ENCODE measurements at regions not wholly inside any gene's neighbourhood (a gene's known extent, or its start where the extent isn't known, plus 50 kb on each side); places are given as distances from the start of the nearest gene placed in this dataset.

- FAIRE-seq (no peak), DNase-seq (ENCODE audit: insufficient read length) (no peak)
- TF ChIP-seq TAF1 (IDR thresholded peaks at IDR 0.05; ENCODE audit: borderline replicate concordance, low read depth, low read length), result no peak
- no peak for TF ChIP-seq POLR2A (IDR thresholded peaks at IDR 0.05; ENCODE audit: low read depth, low read length)
- no peak for TF ChIP-seq POLR2AphosphoS5 (IDR thresholded peaks at IDR 0.05; ENCODE audit: low read depth, low read length)
Measured at GRCh38 chr10:105844241-105844640, 1203.2 kb downstream of the SORCS3 start.

- DNase-seq (ENCODE audit: insufficient read length) (no peak), FAIRE-seq (no peak)
- TF ChIP-seq POLR2AphosphoS5 (IDR thresholded peaks at IDR 0.05; ENCODE audit: low read depth, low read length), result no peak
- TF ChIP-seq POLR2A (IDR thresholded peaks at IDR 0.05; ENCODE audit: low read depth, low read length), result no peak
- no peak for TF ChIP-seq TAF1 (IDR thresholded peaks at IDR 0.05; ENCODE audit: borderline replicate concordance, low read depth, low read length)
Measured at GRCh38 chr10:105843786-105844185, 1202.7 kb downstream of the SORCS3 start.

- peak; percentile 5 for FAIRE-seq
- no peak for TF ChIP-seq POLR2AphosphoS5 (IDR thresholded peaks at IDR 0.05; ENCODE audit: low read depth, low read length)
- TF ChIP-seq TAF1 (IDR thresholded peaks at IDR 0.05; ENCODE audit: borderline replicate concordance, low read depth, low read length), result no peak
- no peak for TF ChIP-seq POLR2A (IDR thresholded peaks at IDR 0.05; ENCODE audit: low read depth, low read length)
Measured at GRCh38 chr10:105840288-105840770, 1199.2 kb downstream of the SORCS3 start.

GRCh38 chr10:105838392-105838791 is 1197.3 kb downstream of the SORCS3 start:
- FAIRE-seq (no peak), DNase-seq (ENCODE audit: insufficient read length) (no peak)
- no peak for TF ChIP-seq POLR2A (IDR thresholded peaks at IDR 0.05; ENCODE audit: low read depth, low read length)
- TF ChIP-seq TAF1 (IDR thresholded peaks at IDR 0.05; ENCODE audit: borderline replicate concordance, low read depth, low read length), result no peak
- no peak for TF ChIP-seq POLR2AphosphoS5 (IDR thresholded peaks at IDR 0.05; ENCODE audit: low read depth, low read length)

More at GRCh38 chr10:105840288-105840770, 1199.2 kb downstream of the SORCS3 start:
- no peak for DNase-seq (ENCODE audit: insufficient read length)

GRCh38 chr10:105837951-105838350 is 1196.9 kb downstream of the SORCS3 start:
- no peak for TF ChIP-seq TAF1 (IDR thresholded peaks at IDR 0.05; ENCODE audit: borderline replicate concordance, low read depth, low read length)
- TF ChIP-seq POLR2AphosphoS5 (IDR thresholded peaks at IDR 0.05; ENCODE audit: low read depth, low read length), result no peak
- no peak for TF ChIP-seq POLR2A (IDR thresholded peaks at IDR 0.05; ENCODE audit: low read depth, low read length)
- FAIRE-seq (no peak), DNase-seq (ENCODE audit: insufficient read length) (peak; percentile 2)

GRCh38 chr10:105834261-105835059 is 1193.4 kb downstream of the SORCS3 start:
- no peak for FAIRE-seq
- DNase-seq (ENCODE audit: insufficient read length), result no peak
- no peak for TF ChIP-seq POLR2AphosphoS5 (IDR thresholded peaks at IDR 0.05; ENCODE audit: low read depth, low read length)
- TF ChIP-seq POLR2A (IDR thresholded peaks at IDR 0.05; ENCODE audit: low read depth, low read length), result no peak
- TF ChIP-seq TAF1 (IDR thresholded peaks at IDR 0.05; ENCODE audit: borderline replicate concordance, low read depth, low read length), result no peak

- TF ChIP-seq TAF1 (IDR thresholded peaks at IDR 0.05; ENCODE audit: borderline replicate concordance, low read depth, low read length) (no peak), POLR2A (IDR thresholded peaks at IDR 0.05; ENCODE audit: low read depth, low read length) (no peak), POLR2AphosphoS5 (IDR thresholded peaks at IDR 0.05; ENCODE audit: low read depth, low read length) (no peak)
Measured at GRCh38 chr10:105827133-105827532, 1186.0 kb downstream of the SORCS3 start.

GRCh38 chr10:105807935-105808587 is 1167.0 kb downstream of the SORCS3 start:
- no peak for DNase-seq (ENCODE audit: insufficient read length)
- TF ChIP-seq POLR2AphosphoS5 (IDR thresholded peaks at IDR 0.05; ENCODE audit: low read depth, low read length) (no peak), TAF1 (IDR thresholded peaks at IDR 0.05; ENCODE audit: borderline replicate concordance, low read depth, low read length) (no peak), POLR2A (IDR thresholded peaks at IDR 0.05; ENCODE audit: low read depth, low read length) (no peak)
- FAIRE-seq, result no peak

More at GRCh38 chr10:105827133-105827532, 1186.0 kb downstream of the SORCS3 start:
- DNase-seq (ENCODE audit: insufficient read length), result no peak
- no peak for FAIRE-seq

- FAIRE-seq (no peak), DNase-seq (ENCODE audit: insufficient read length) (no peak)
- TF ChIP-seq TAF1 (IDR thresholded peaks at IDR 0.05; ENCODE audit: borderline replicate concordance, low read depth, low read length), result no peak
- TF ChIP-seq POLR2AphosphoS5 (IDR thresholded peaks at IDR 0.05; ENCODE audit: low read depth, low read length), result no peak
- no peak for TF ChIP-seq POLR2A (IDR thresholded peaks at IDR 0.05; ENCODE audit: low read depth, low read length)
Measured at GRCh38 chr10:105803206-105803605, 1162.1 kb downstream of the SORCS3 start.

GRCh38 chr10:105800641-105801040 is 1159.6 kb downstream of the SORCS3 start:
- FAIRE-seq (no peak), DNase-seq (ENCODE audit: insufficient read length) (no peak)
- TF ChIP-seq POLR2AphosphoS5 (IDR thresholded peaks at IDR 0.05; ENCODE audit: low read depth, low read length) (no peak), TAF1 (IDR thresholded peaks at IDR 0.05; ENCODE audit: borderline replicate concordance, low read depth, low read length) (no peak), POLR2A (IDR thresholded peaks at IDR 0.05; ENCODE audit: low read depth, low read length) (no peak)

- no peak for DNase-seq (ENCODE audit: insufficient read length)
- no peak for FAIRE-seq
- TF ChIP-seq POLR2A (IDR thresholded peaks at IDR 0.05; ENCODE audit: low read depth, low read length) (no peak), POLR2AphosphoS5 (IDR thresholded peaks at IDR 0.05; ENCODE audit: low read depth, low read length) (no peak), TAF1 (IDR thresholded peaks at IDR 0.05; ENCODE audit: borderline replicate concordance, low read depth, low read length) (no peak)
Measured at GRCh38 chr10:105798328-105798889, 1157.3 kb downstream of the SORCS3 start.

Measured in GM12892 (cell line).